HepG2 (cell line): ENCODE measurements at regions not wholly inside any gene's neighbourhood (a gene's known extent, or its start where the extent isn't known, plus 50 kb on each side); places are given as distances from the start of the nearest gene placed in this dataset.

Experiments
- ATAC-seq: fragments of 200-7000 bp; cut with Tn5 transposase; 3 replicates; pipeline ENCODE4 v1.9.1; 2020; ENCODE audit warnings: mild to moderate bottlenecking, moderate library complexity
- BruUV-seq: library from RNA; stranded (reverse); fragments of 400-500 nt; replicated peaks from 2 replicates; lab custom pipeline; 2021; lab: Mats Ljungman, UMichigan
- CTCF ChIA-PET: fragments of 300-600 bp; formaldehyde crosslinking; extraction: SDS; loops from one replicate; lab custom pipeline; 2021; ENCODE audit warnings: low total read pairs, inconsistent platforms, low intra/inter-chr PET ratio; lab: Yijun Ruan, JAX
- POLR2A ChIA-PET: fragments of 350-600 bp; sonication (Branson Sonifier 250); formaldehyde crosslinking; loops from one replicate; lab custom pipeline; 2020; ENCODE audit warnings: antibody characterized with exemption, inconsistent platforms; lab: Yijun Ruan, JAX
- DNase-seq: peaks from one replicate; pipeline ENCODE4 v3.0.0-alpha.2; 2015; ENCODE audit warnings: low spot score
- FAIRE-seq: peaks from 3 replicates; lab custom pipeline; 2011; peaks lifted over from hg19 to GRCh38; lab: Jason Lieb, UNC
- H2AFZ ChIP-seq: one replicate; pipeline ENCODE4 v1.6.1; 2011; ENCODE audit warnings: low read length, inconsistent platforms
- H3K27ac ChIP-seq: fragments of 300-600 bp; 3 replicates; pipeline ENCODE4 v1.8.0; 2011; ENCODE audit warnings: mixed run types, mild to moderate bottlenecking, mixed read lengths, low read length, inconsistent platforms; ENCODE audit not compliant: insufficient read depth; ENCODE audit errors: extremely low read length
- H3K27me3 ChIP-seq, 2 experiments: fragments of 200-600 bp in 1 of 2; 2 replicates in 1 of 2; 3 replicates in 1 of 2; pipeline versions ENCODE4 v1.6.0 to v1.8.0; 2011; ENCODE audit warnings: low read length in 2 of 2, mild to moderate bottlenecking in 2 of 2, moderate library complexity in 2 of 2, inconsistent platforms in 1 of 2; ENCODE audit not compliant: insufficient read depth in 2 of 2, control insufficient read depth in 1 of 2
- H3K36me3 ChIP-seq, 2 experiments: fragments of 200-600 bp in 1 of 2; replicated peaks in 1 of 2; 2 replicates in 1 of 2; 3 replicates in 1 of 2; pipeline versions ENCODE4 v1.5.1 to v1.8.0; 2011; ENCODE audit warnings: low read length in 2 of 2, inconsistent platforms in 1 of 2; ENCODE audit not compliant: insufficient read depth in 2 of 2, control insufficient read depth in 1 of 2
- H3K4me1 ChIP-seq: 2 replicates; pipeline ENCODE4 v1.5.1; 2012; ENCODE audit warnings: low read length, inconsistent platforms; ENCODE audit not compliant: insufficient read depth
- H3K4me2 ChIP-seq: 2 replicates; pipeline ENCODE4 v1.6.0; 2011; ENCODE audit warnings: low read depth, low read length, inconsistent platforms
- H3K4me3 ChIP-seq, 3 experiments: fragments of 200-600 bp in 1 of 3; sonication (generic), shearing (Covaris generic) in 1 of 3; replicated peaks in 1 of 3; 2 replicates each; pipeline ENCODE4 v1.5.1; 2011 to 2016; ENCODE audit warnings: low read length in 3 of 3, inconsistent platforms in 2 of 3, low read depth in 2 of 3, mild to moderate bottlenecking in 2 of 3, control low read depth in 1 of 3, mixed read lengths in 1 of 3; ENCODE audit not compliant: insufficient read depth in 1 of 3
- H3K79me2 ChIP-seq: one replicate; pipeline ENCODE4 v1.6.1; 2011; ENCODE audit warnings: low read length, inconsistent platforms; ENCODE audit not compliant: insufficient read depth
- H3K9ac ChIP-seq: 2 replicates; pipeline ENCODE4 v1.6.0; 2011; ENCODE audit warnings: mild to moderate bottlenecking, low read depth, low read length, inconsistent platforms; ENCODE audit not compliant: insufficient read depth
- H3K9me3 ChIP-seq: 2 replicates; pipeline ENCODE4 v1.5.1; 2012; ENCODE audit warnings: mild to moderate bottlenecking, low read length
- H4K20me1 ChIP-seq: 2 replicates; pipeline ENCODE4 v1.6.0; 2011; ENCODE audit warnings: inconsistent platforms, mild to moderate bottlenecking, low read length, moderate library complexity; ENCODE audit not compliant: insufficient read depth
- AGO1 ChIP-seq: fragments of 200-400 bp; formaldehyde crosslinking; IDR thresholded peaks from 2 replicates; pipeline ENCODE4 v1.6.1; 2017; ENCODE audit warnings: mild to moderate bottlenecking, low read depth, low read length, moderate library complexity; ENCODE audit not compliant: poor library complexity, severe bottlenecking
- ARID5B ChIP-seq: IDR thresholded peaks from 2 replicates; pipeline ENCODE4 v1.4.0; 2020; ENCODE audit warnings: mild to moderate bottlenecking, missing genetic modification reagents
- DMTF1 ChIP-seq: sonication (generic); formaldehyde crosslinking; IDR thresholded peaks from 2 replicates; pipeline ENCODE4 v1.4.0; 2020; ENCODE audit warnings: mild to moderate bottlenecking, missing genetic modification reagents
- ELF1 ChIP-seq: sonication (generic); formaldehyde crosslinking; IDR thresholded peaks from 2 replicates; pipeline ENCODE4 v1.4.0; 2020; ENCODE audit warnings: missing genetic modification reagents
- JDP2 ChIP-seq: sonication (generic); formaldehyde crosslinking; IDR thresholded peaks from 2 replicates; pipeline ENCODE4 v1.8.1; 2022; ENCODE audit warnings: missing genetic modification reagents, borderline replicate concordance
- MXD3 ChIP-seq: IDR thresholded peaks from 2 replicates; pipeline ENCODE4 v1.6.1; 2016; ENCODE audit warnings: mild to moderate bottlenecking, missing biosample characterization, missing genetic modification reagents
- SNRNP70 ChIP-seq: fragments of 200-400 bp; formaldehyde crosslinking; IDR thresholded peaks from 2 replicates; pipeline ENCODE4 v1.6.1; 2017; ENCODE audit warnings: mild to moderate bottlenecking, low read depth, low read length, moderate library complexity
- SOX5 ChIP-seq: IDR thresholded peaks from 2 replicates; pipeline ENCODE4 v1.6.1; 2016; ENCODE audit warnings: borderline replicate concordance
- THYN1 ChIP-seq: sonication (generic); formaldehyde crosslinking; IDR thresholded peaks from 2 replicates; pipeline ENCODE4 v1.8.1; 2023; ENCODE audit warnings: low read depth, mild to moderate bottlenecking, moderate library complexity, missing genetic modification reagents, borderline replicate concordance
- TIGD3 ChIP-seq: sonication (generic); formaldehyde crosslinking; IDR thresholded peaks from 2 replicates; pipeline ENCODE4 v1.5.1; 2020; ENCODE audit warnings: mild to moderate bottlenecking, missing genetic modification reagents, borderline replicate concordance
- ZIK1 ChIP-seq: sonication (generic); formaldehyde crosslinking; IDR thresholded peaks from 2 replicates; pipeline ENCODE4 v1.5.0; 2020; ENCODE audit warnings: mild to moderate bottlenecking, low read depth, missing genetic modification reagents, borderline replicate concordance
- ZNF567 ChIP-seq: sonication (generic); formaldehyde crosslinking; IDR thresholded peaks from 2 replicates; pipeline ENCODE4 v1.8.1; 2023; ENCODE audit warnings: mild to moderate bottlenecking, missing genetic modification reagents, borderline replicate concordance
- ZNF713 ChIP-seq: sonication (generic); formaldehyde crosslinking; IDR thresholded peaks from 2 replicates; pipeline ENCODE4 v1.4.0; 2020; ENCODE audit warnings: mild to moderate bottlenecking, missing genetic modification reagents
- WGBS: methylation state at CpG from one replicate; pipeline ENCODE4 v1.1.6; 2017; ENCODE audit warnings: low lambda C conversion rate; 5-methylcytosine and 5-hydroxymethylcytosine counted together
- in situ Hi-C: cut with HindIII; loops from 2 replicates; pipeline ENCODE4 v1.10.0; 2017; ENCODE audit warnings: low pct_unique_long_range_greater_than_20kb; ENCODE audit not compliant: extremely low pct_ligation_motif_present
- intact Hi-C: fragments of 100-400 bp; cut with micrococcal nuclease; formaldehyde crosslinking; loops from one replicate; pipeline ENCODE4 v1.10.0; 2022; ENCODE audit not compliant: unreplicated experiment

GRCh38 chr18:38931754-38932050, 1366.1 kb upstream of the CELF4 start (continued):
- no peak for TF ChIP-seq ZNF567 (CRISPR knock-in tag)

- Histone ChIP-seq H4K20me1 (no peaks in the 10 kb centered on the region), H3K79me2 (no peaks in the 10 kb centered on the region), H3K9me3 (no peaks in the 10 kb centered on the region), H3K4me2 (no peak overlapping the region), H3K27ac (no peak overlapping the region), H3K4me3 (no peak overlapping the region), H3K36me3 (no peaks in the 10 kb centered on the region), H3K4me1 (no peaks in the 10 kb centered on the region), H2AFZ (no peak overlapping the region), H3K9ac (no peak overlapping the region), H3K27me3 (no peaks in the 10 kb centered on the region)
- in situ Hi-C loops (loop anchor here (25.0 kb wide), 1 partner anchor 94 kb away; no protein-coding TSS in a partner anchor), intact Hi-C loops (no loop called here)
- under 1% methylated on average over 3 of the region's 3 CpGs for WGBS
- ChIA-PET CTCF (no interaction called here), POLR2A (no interaction called here)
- ATAC-seq (no peak), DNase-seq (no peak), FAIRE-seq (no peak)
- no TSS peak for BruUV-seq
- TF ChIP-seq MXD3 (CRISPR knock-in tag) (no peak), SOX5 (CRISPR knock-in tag) (no peak), ELF1 (no peak), SNRNP70 (no peak), ZNF713 (no peak), TIGD3 (CRISPR knock-in tag) (no peak), ARID5B (no peak), AGO1 (no peak), THYN1 (CRISPR knock-in tag) (no peak), ZIK1 (no peak), JDP2 (CRISPR knock-in tag) (no peak), DMTF1 (CRISPR knock-in tag) (no peak)
These were observed 1365.5 kb upstream of the CELF4 start for GRCh38 chr18:38930881-38931753.
